Keratinocyte (primary cell): ENCODE measurements at regions not wholly inside any gene's neighbourhood (a gene's known extent, or its start where the extent isn't known, plus 50 kb on each side); places are given as distances from the start of the nearest gene placed in this dataset.

Experiments used
- DNase-seq: peaks from one replicate; pipeline ENCODE4 v3.0.0-alpha.2; 2011; ENCODE audit warnings: low read depth, missing footprints, low spot score
- FAIRE-seq: peaks from 2 replicates; lab custom pipeline; 2011; peaks lifted over from hg19 to GRCh38; lab: Jason Lieb, UNC
- H2AFZ ChIP-seq: 2 replicates; pipeline ENCODE4 v1.6.0; 2012; ENCODE audit warnings: low read length, control low read depth, inconsistent platforms; ENCODE audit not compliant: control insufficient read depth
- H3K27ac ChIP-seq: 2 replicates; pipeline ENCODE4 v1.5.1; 2011; ENCODE audit warnings: low read length; ENCODE audit not compliant: control insufficient read depth, insufficient read depth
- H3K27me3 ChIP-seq: 3 replicates; pipeline ENCODE4 v1.6.0; 2011; ENCODE audit warnings: low read length; ENCODE audit not compliant: control insufficient read depth, insufficient read depth; ENCODE audit errors: extremely low read depth
- H3K36me3 ChIP-seq, 2 experiments: 2 replicates in 1 of 2; 3 replicates in 1 of 2; pipeline ENCODE4 v1.5.1; 2011; ENCODE audit warnings: low read length in 2 of 2, mild to moderate bottlenecking in 1 of 2; ENCODE audit not compliant: control insufficient read depth in 2 of 2, insufficient read depth in 2 of 2; ENCODE audit errors: extremely low read depth in 1 of 2
- H3K4me1 ChIP-seq: 3 replicates; pipeline ENCODE4 v1.5.1; 2011; ENCODE audit warnings: low read length; ENCODE audit not compliant: control insufficient read depth, insufficient read depth; ENCODE audit errors: extremely low read depth
- H3K4me2 ChIP-seq: 3 replicates; pipeline ENCODE4 v1.6.0; 2011; ENCODE audit warnings: low read depth, low read length; ENCODE audit not compliant: control insufficient read depth, insufficient read depth; ENCODE audit errors: extremely low read depth
- H3K4me3 ChIP-seq, 3 experiments: fragments of 200-600 bp in 1 of 3; sonication (generic) in 1 of 3; 2 replicates in 2 of 3; 3 replicates in 1 of 3; pipeline ENCODE4 v1.5.1; 2011 to 2016; ENCODE audit warnings: low read length in 3 of 3, mild to moderate bottlenecking in 3 of 3, control low read depth in 2 of 3, inconsistent platforms in 1 of 3, low read depth in 1 of 3, mixed read lengths in 1 of 3, mixed run types in 1 of 3, moderate library complexity in 1 of 3; ENCODE audit not compliant: control insufficient read depth in 2 of 3, insufficient read depth in 2 of 3; ENCODE audit errors: extremely low read depth in 1 of 3
- H3K79me2 ChIP-seq: 2 replicates; pipeline ENCODE4 v1.6.0; 2012; ENCODE audit warnings: low read length; ENCODE audit not compliant: control insufficient read depth, insufficient read depth
- H3K9ac ChIP-seq: 3 replicates; pipeline ENCODE4 v1.6.0; 2011; ENCODE audit warnings: low read length; ENCODE audit not compliant: control insufficient read depth, insufficient read depth; ENCODE audit errors: extremely low read depth
- H3K9me1 ChIP-seq: 3 replicates; pipeline ENCODE4 v1.6.0; 2011; ENCODE audit warnings: low read length; ENCODE audit not compliant: control insufficient read depth, insufficient read depth; ENCODE audit errors: extremely low read depth
- H3K9me3 ChIP-seq: 2 replicates; pipeline ENCODE4 v1.5.1; 2012; ENCODE audit warnings: low read depth, low read length; ENCODE audit not compliant: control insufficient read depth
- H4K20me1 ChIP-seq: 3 replicates; pipeline ENCODE4 v1.6.0; 2011; ENCODE audit warnings: low read length; ENCODE audit not compliant: control insufficient read depth, insufficient read depth; ENCODE audit errors: extremely low read depth
- CTCF ChIP-seq, 3 experiments: IDR thresholded peaks in 1 of 3; conservative IDR thresholded peaks in 1 of 3; optimal IDR thresholded peaks in 1 of 3; 2 replicates in 2 of 3; 3 replicates in 1 of 3; pipeline versions ENCODE3 to v1.5.1; 2011; ENCODE audit warnings: low read length in 3 of 3, mild to moderate bottlenecking in 3 of 3, moderate library complexity in 2 of 3, control low read depth in 1 of 3, inconsistent platforms in 1 of 3; ENCODE audit not compliant: insufficient read depth in 2 of 3; ENCODE audit errors: extremely low read depth in 1 of 3
- EZH2 ChIP-seq: IDR thresholded peaks from one replicate; pipeline ENCODE4 v1.6.1; 2012; ENCODE audit warnings: inconsistent platforms, mild to moderate bottlenecking, low read length, moderate library complexity
- dilution Hi-C: fragments of 300-500 bp; cut with MboI; formaldehyde crosslinking; loops from one replicate; pipeline ENCODE4 v1.7.0; 2020; ENCODE audit warnings: low sequenced_read_pairs; ENCODE audit not compliant: extremely low pct_ligation_motif_present

GRCh38 chr11:116694349-116694725 is 78.5 kb downstream of the BUD13 start:
- Histone ChIP-seq H3K27me3 (no peaks in the 10 kb centered on the region), H3K9me3 (no peaks in the 10 kb centered on the region), H4K20me1 (no peaks in the 10 kb centered on the region), H3K9me1 (peaks cover 2% of the 10 kb centered on the region), H3K79me2 (no peaks in the 10 kb centered on the region), H3K27ac (peak overlapping the region; percentile 74), H3K9ac (no peak overlapping the region), H3K4me1 (peaks cover 42% of the 10 kb centered on the region), H3K4me3 (no peak overlapping the region), H2AFZ (no peak overlapping the region), H3K4me2 (peak overlapping the region; percentile 59), H3K36me3 (no peaks in the 10 kb centered on the region)
- no peak for FAIRE-seq
- TF ChIP-seq EZH2, result no peak
- no peak for TF ChIP-seq CTCF (optimal IDR thresholded peaks at IDR 0.05 in 1 of 3, IDR thresholded peaks at IDR 0.05 in 1 of 3, conservative IDR thresholded peaks at IDR 0.05 in 1 of 3; ENCODE audit: extremely low read depth in 1 of 3, insufficient read depth in 2 of 3, low read length in 3 of 3)
- dilution Hi-C loops, result no loop called here
- DNase-seq, result no peak

- TF ChIP-seq CTCF (optimal IDR thresholded peaks at IDR 0.05 in 1 of 3, IDR thresholded peaks at IDR 0.05 in 1 of 3, conservative IDR thresholded peaks at IDR 0.05 in 1 of 3; ENCODE audit: extremely low read depth in 1 of 3, insufficient read depth in 2 of 3, low read length in 3 of 3) (no peak), EZH2 (no peak)
- Histone ChIP-seq H3K27ac (peak overlapping the region; percentile 74), H3K9me1 (peaks cover 2% of the 10 kb centered on the region), H4K20me1 (no peaks in the 10 kb centered on the region), H3K4me1 (peaks cover 42% of the 10 kb centered on the region), H2AFZ (peak overlapping the region; percentile 36), H3K4me3 (no peak overlapping the region), H3K4me2 (peak overlapping the region; percentile 59), H3K36me3 (no peaks in the 10 kb centered on the region), H3K9me3 (no peaks in the 10 kb centered on the region), H3K9ac (peak overlapping the region; percentile 64), H3K79me2 (no peaks in the 10 kb centered on the region), H3K27me3 (no peaks in the 10 kb centered on the region)
- FAIRE-seq (peak; percentile 93), DNase-seq (peak; percentile 95)
- dilution Hi-C loops, result no loop called here
These were observed 79.0 kb downstream of the BUD13 start for GRCh38 chr11:116693593-116694348.
